Heart left ventricle (tissue), 16 donors: ENCODE measurements at regions not wholly inside any gene's neighbourhood (a gene's known extent, or its start where the extent isn't known, plus 50 kb on each side); places are given as distances from the start of the nearest gene placed in this dataset.
"Not testable (repeated sequence)": the region's sequence is repeated elsewhere in the genome, so short reads cannot be mapped to it uniquely, and the experiment has no call there.

Experiments
- ATAC-seq, 4 donors: fragments of 200-7000 bp; cut with Tn5 transposase; one replicate each; pipeline ENCODE4 v1.9.1; 2020 to 2022; ENCODE audit warnings: moderate library complexity in 4 of 4, mild to moderate bottlenecking in 3 of 4, moderate number of reproducible peaks in 1 of 4
- DNase-seq, 5 donors: peaks; one replicate each; pipeline ENCODE4 v3.0.0-alpha.2; 2020
- H3K27ac ChIP-seq, 12 donors: fragments of 200-600 bp; sonication (generic) in 4 of 12; one replicate each; pipeline versions ENCODE4 v1.5.0 to v1.8.0; 2016 to 2022; ENCODE audit warnings: mild to moderate bottlenecking in 2 of 12
- H3K27me3 ChIP-seq, 9 donors: fragments of 200-600 bp; sonication (generic) in 2 of 9; one replicate each; pipeline versions ENCODE4 v1.5.1 to v1.8.0; 2016 to 2022; ENCODE audit warnings: mild to moderate bottlenecking in 3 of 9
- H3K36me3 ChIP-seq, 9 donors: fragments of 200-600 bp; sonication (generic) in 2 of 9; one replicate each; pipeline versions ENCODE4 v1.5.0 to v1.8.0; 2018 to 2022; ENCODE audit warnings: mild to moderate bottlenecking in 2 of 9
- H3K4me1 ChIP-seq, 12 donors: fragments of 200-600 bp; sonication (generic) in 4 of 12; one replicate each; pipeline versions ENCODE4 v1.5.0 to v1.8.0; 2016 to 2022; ENCODE audit warnings: mild to moderate bottlenecking in 3 of 12
- H3K4me3 ChIP-seq, 12 donors: fragments of 200-600 bp; sonication (generic) in 4 of 12; one replicate each; pipeline versions ENCODE4 v1.5.0 to v1.8.0; 2017 to 2022; ENCODE audit warnings: mild to moderate bottlenecking in 9 of 12, moderate library complexity in 4 of 12
- H3K9me3 ChIP-seq, 12 donors: fragments of 200-600 bp; sonication (generic) in 4 of 12; one replicate each; pipeline versions ENCODE4 v1.5.0 to v1.8.0; 2016 to 2022; ENCODE audit warnings: mild to moderate bottlenecking in 1 of 12
- POLR2A ChIP-seq, 2 donors: fragments of 450-650 bp; IDR thresholded peaks; one replicate each; pipeline ENCODE4 v1.6.1; 2017; ENCODE audit warnings: antibody characterized with exemption in 2 of 2, mild to moderate bottlenecking in 2 of 2, moderate library complexity in 2 of 2
- WGBS, 4 donors: extraction: QIAGEN DNeasy Blood & Tissue Kit in 2 of 4; methylation state at CpG; one replicate each; pipeline versions ENCODE4 v1.1.5 to v1.1.7; 2013 to 2018; 5-methylcytosine and 5-hydroxymethylcytosine counted together
- intact Hi-C, 10 donors: fragments of 100-400 bp; cut with DNase I; formaldehyde crosslinking; loops; one replicate each; pipeline versions ENCODE4 v1.11.1 to v1.14.2; 2022
- TF ChIP-seq, protein P1 (sequence below), 12 donors: fragments of 200-600 bp; sonication (generic) in 4 of 12; IDR thresholded peaks; one replicate each; pipeline versions ENCODE4 v1.5.0 to v1.8.0; 2018 to 2022; ENCODE audit warnings: antibody characterized with exemption in 12 of 12, mild to moderate bottlenecking in 5 of 12
- donor health status: ischemic (EF 13 %, LVEDD 7.1; RV severe dilation, severe dysfunction).
- donor health status: healthy with polysubstance abuse.
- donor health status: DM: no; HTN: yes; CAD: no.
- donor health status: DM: no; HTN: no; CAD: no.
- donor health status: ischemic (EF 25% LVEDD 6.9; RV normal size, moderate dysfunction).
- donor health status: ischemic (EF 25% LVEDD 5.7; RV mildly dilated, moderate dysfunction).
- donor health status: healthy.
- donor health status: DM: yes; HTN: yes; CAD: no.
- donor health status: ischemic (EF 35%, LVEDD 5.7; RV mildly dilated, moderate dysfunction).
- donor health status: nonischemic (EF 11% LVEDD 7.7; RV severe dilation, severe dysfunction).
- donor health status: DM: yes; HTN: yes; CAD: no.
- donor health status: PGD.
- donor health status: ischemic (EF 29% LVEDD 5.4; RV normal size, mild dysfunction).
- donor health status: nonischemic (EF 23%, LVEDD 6.1; RV moderate dilation, normal function).

DNA sequence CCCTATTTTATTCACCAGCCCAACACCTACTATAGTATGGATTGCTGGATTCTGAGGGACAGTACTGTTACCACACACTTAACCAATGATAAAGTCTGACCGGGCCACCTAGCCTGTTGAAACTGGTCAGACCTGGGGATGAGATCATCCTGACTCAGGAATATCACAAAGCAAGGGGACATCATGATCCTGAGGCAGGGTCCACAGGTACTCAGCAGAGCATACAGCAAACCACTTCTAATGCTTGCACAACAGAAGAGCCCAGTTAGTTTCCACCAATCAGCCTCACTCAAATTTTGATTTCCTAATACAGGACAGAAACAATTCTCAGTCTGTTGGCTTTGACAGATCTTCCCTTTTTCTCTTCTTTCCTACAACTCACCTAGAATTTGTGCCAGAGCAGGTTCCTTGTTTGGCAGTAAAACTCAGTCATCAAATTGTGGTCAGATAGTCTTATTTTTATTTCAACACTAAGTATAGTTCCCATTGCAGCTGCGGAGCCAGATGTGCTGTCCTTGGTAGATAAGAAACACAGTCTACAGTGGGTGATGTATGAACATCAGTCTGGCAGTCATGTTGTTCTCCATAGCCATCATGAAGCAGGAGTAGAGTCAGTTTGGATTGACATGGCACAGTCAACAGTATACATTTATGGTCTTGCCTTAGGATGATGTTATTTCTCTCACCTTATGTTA lies 90.1 kb upstream of the PRR23C start:
- intact Hi-C loops = no loop called here
- TF ChIP-seq POLR2A (IDR thresholded peaks at IDR 0.05) = no peak
- TF ChIP-seq, protein P1, sequence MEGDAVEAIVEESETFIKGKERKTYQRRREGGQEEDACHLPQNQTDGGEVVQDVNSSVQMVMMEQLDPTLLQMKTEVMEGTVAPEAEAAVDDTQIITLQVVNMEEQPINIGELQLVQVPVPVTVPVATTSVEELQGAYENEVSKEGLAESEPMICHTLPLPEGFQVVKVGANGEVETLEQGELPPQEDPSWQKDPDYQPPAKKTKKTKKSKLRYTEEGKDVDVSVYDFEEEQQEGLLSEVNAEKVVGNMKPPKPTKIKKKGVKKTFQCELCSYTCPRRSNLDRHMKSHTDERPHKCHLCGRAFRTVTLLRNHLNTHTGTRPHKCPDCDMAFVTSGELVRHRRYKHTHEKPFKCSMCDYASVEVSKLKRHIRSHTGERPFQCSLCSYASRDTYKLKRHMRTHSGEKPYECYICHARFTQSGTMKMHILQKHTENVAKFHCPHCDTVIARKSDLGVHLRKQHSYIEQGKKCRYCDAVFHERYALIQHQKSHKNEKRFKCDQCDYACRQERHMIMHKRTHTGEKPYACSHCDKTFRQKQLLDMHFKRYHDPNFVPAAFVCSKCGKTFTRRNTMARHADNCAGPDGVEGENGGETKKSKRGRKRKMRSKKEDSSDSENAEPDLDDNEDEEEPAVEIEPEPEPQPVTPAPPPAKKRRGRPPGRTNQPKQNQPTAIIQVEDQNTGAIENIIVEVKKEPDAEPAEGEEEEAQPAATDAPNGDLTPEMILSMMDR (IDR thresholded peaks at IDR 0.05) = no peak
- H3K4me3 ChIP-seq = no peak overlapping the region
- no peak for ATAC-seq
- H3K4me1 ChIP-seq = no peaks in the 10 kb centered on the region
- H3K27ac ChIP-seq = no peak overlapping the region
- no peak for DNase-seq
- H3K9me3 ChIP-seq = no peaks in the 10 kb centered on the region
- no peaks in the 10 kb centered on the region for H3K27me3 ChIP-seq
- 63 to 79% (median 72%) methylated on average over 2 of the region's 2 CpGs for WGBS, 4 donors
- no peaks in the 10 kb centered on the region for H3K36me3 ChIP-seq

DNA sequence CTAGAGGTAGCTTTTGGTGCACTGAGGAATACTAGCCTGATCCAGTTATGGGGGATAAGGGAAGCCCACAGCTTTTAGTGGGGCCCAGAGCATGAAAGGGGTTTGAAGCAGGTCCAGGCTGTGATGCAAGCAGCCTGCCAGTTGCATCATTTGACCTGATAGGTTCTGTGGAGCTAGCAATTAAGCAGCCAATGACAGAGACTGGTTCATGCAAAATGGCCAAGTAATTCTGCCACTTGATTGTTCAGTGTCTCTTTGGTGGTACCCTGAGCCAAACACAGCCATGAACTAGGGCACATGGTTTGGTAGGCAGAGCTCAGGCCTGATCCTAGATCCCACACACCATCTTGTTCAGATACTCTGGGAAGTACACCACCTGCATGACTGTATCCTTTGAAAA lies 91.0 kb upstream of the PRR23C start:
- H3K27me3 ChIP-seq = no peaks in the 10 kb centered on the region
- no peak for DNase-seq
- intact Hi-C loops = no loop called here
- H3K36me3 ChIP-seq = no peaks in the 10 kb centered on the region
- TF ChIP-seq, protein P1 (IDR thresholded peaks at IDR 0.05) = no peak
- TF ChIP-seq POLR2A (IDR thresholded peaks at IDR 0.05) = no peak
- no peak overlapping the region for H3K4me3 ChIP-seq
- no peak for ATAC-seq
- H3K9me3 ChIP-seq = no peaks in the 10 kb centered on the region
- no peak overlapping the region for H3K27ac ChIP-seq
- no peaks in the 10 kb centered on the region for H3K4me1 ChIP-seq

DNA sequence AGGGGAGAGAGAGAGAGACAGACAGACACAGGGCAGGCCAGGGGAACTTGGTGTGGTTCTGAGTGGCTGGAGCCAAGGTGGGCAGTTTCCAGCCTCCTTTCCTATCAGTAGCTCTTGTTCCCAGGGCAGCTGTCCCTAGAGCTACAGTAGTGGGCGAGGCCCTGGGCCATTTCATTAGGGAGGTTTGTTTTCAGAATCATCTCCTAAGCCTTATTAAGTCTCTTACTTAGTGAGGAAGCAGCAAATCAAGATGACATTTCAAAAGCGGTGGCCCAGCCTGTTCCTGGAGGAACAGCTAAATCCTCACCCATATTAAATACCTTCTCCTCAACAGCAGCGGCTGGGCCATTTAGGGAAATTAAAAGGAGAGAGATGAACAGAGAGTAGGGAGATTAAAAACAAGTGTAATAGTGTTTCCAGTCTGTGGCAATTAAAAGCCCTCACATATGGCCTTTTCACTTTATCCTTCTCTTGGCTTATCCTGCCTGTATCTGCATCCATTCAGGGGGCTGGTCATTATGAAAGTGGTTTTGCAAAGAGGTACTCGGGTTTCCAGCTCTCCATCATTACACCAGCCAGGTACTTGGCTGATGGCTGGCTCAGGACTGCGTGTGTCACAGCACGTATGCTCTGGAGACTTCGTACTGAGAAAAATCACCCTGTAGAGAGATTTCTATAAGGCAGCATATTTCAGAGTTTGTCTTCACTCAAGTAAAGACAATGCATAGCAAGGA lies 91.9 kb upstream of the PRR23C start:
- intact Hi-C loops = no loop called here
- Histone ChIP-seq H3K4me1 (no peaks in the 10 kb centered on the region), H3K9me3 (no peaks in the 10 kb centered on the region), H3K4me3 (no peak overlapping the region), H3K36me3 (no peaks in the 10 kb centered on the region), H3K27ac (no peak overlapping the region), H3K27me3 (no peaks in the 10 kb centered on the region)
- ATAC-seq (no peak), DNase-seq (no peak)
- TF ChIP-seq, protein P1 (IDR thresholded peaks at IDR 0.05) = no peak
- TF ChIP-seq POLR2A (IDR thresholded peaks at IDR 0.05) = no peak
- WGBS, 4 donors = 75 to 84% (median 78%) methylated on average over 7 of the region's 7 CpGs

DNA sequence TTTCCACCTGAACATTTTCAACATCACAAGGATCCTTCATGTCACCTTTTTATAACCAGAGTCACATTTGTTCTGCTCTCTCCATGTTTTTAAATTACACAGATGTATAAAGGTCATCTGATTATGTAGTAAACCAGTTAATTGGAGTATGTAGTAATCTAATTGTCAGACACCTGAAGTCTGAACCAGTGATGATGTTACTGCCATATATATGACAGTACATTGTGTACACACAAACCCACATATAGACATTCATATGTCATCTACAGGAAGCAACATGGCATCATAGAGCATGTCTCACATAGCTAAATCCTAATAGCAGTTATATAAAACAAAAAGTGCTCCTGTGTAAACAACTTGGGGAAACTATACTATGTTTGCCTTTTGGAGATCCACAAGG lies 95.9 kb upstream of the PRR23C start:
- intact Hi-C loops = no loop called here
- no peak for DNase-seq
- no peak overlapping the region for H3K4me3 ChIP-seq
- H3K36me3 ChIP-seq = no peaks in the 10 kb centered on the region
- H3K9me3 ChIP-seq = peaks cover 0 to 3% (median 0%) of the 10 kb centered on the region in 12 donors
- H3K4me1 ChIP-seq = no peaks in the 10 kb centered on the region
- no peak overlapping the region for H3K27ac ChIP-seq
- ATAC-seq = no peak
- TF ChIP-seq, protein P1 (IDR thresholded peaks at IDR 0.05) = no peak
- TF ChIP-seq POLR2A (IDR thresholded peaks at IDR 0.05) = no peak
- H3K27me3 ChIP-seq = no peaks in the 10 kb centered on the region

DNA sequence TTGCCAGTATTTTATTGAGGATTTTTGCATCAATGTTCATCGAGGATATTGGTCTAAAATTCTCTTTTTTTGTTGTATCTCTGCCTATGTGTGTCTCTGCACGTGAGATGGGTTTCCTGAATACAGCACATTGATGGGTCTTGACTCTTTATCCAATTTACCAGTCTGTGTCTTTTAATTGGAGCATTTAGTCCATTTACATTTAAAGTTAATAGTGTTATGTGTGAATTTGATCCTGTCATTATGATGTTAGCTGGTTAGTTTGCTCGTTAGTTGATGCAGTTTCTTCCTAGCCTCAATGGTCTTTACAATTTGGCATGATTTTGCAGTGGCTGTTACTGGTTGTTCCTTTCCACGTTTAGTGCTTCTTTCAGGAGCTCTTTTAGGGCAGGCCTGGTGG lies 101.3 kb upstream of the PRR23C start:
- H3K4me3 ChIP-seq, H3K27me3 ChIP-seq, H3K9me3 ChIP-seq, ATAC-seq, H3K4me1 ChIP-seq, DNase-seq, H3K36me3 ChIP-seq, intact Hi-C loops, H3K27ac ChIP-seq: not testable (repeated sequence)
- 65 to 71% (median 67%) methylated on average over 4 of the region's 4 CpGs for WGBS, 4 donors
